HG03175 (cell line): ENCODE measurements at regions not wholly inside any gene's neighbourhood (a gene's known extent, or its start where the extent isn't known, plus 50 kb on each side); places are given as distances from the start of the nearest gene placed in this dataset.
"Not testable (repeated sequence)": the region's sequence is repeated elsewhere in the genome, so short reads cannot be mapped to it uniquely, and the experiment has no call there.

Experiments used
- ATAC-seq: cut with Tn5 transposase; IDR thresholded peaks from one replicate; pipeline ENCODE4 v1.9.1; 2021; ENCODE audit warnings: mild to moderate bottlenecking, moderate library complexity; ENCODE audit not compliant: unreplicated experiment

DNA sequence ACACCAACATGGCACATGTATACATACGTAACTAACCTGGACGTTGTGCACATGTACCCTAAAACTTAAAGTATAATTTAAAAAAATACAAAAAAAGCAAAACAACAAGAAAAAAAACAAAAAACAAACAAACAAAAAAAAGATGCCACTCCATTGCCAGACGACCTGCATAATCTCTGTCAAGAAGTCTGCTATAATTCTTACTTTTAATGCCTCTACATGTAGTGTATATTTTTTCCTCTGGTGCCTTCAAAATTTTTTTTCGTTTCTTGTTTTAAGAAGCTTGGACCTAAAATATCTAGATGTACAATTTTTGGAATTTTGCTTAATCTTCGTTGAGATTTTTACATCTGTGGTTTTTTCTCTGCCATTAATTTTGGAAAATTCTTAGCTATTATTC, 235.6 kb upstream of the ZNF521 start:
- ATAC-seq: no peak

DNA sequence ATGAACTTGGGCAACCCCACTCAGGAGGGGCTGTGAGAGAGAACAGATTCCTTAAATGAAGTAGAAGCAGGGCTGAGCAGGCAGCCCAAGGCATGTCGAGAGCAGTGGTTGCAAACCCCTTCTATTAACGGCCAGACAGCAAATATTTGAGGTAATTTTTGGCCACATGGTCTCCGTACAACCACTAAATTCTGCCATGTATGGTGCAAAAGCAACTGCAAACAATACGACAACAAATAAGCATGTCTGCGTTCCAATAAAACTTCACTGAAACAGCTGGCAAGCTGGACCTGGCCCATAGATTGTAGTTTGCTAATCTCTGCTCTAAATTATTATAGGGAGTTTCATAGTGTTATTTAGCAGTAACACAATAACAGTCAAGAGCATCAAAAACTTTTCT, 217.0 kb upstream of the ZNF521 start:
- ATAC-seq: no peak

DNA sequence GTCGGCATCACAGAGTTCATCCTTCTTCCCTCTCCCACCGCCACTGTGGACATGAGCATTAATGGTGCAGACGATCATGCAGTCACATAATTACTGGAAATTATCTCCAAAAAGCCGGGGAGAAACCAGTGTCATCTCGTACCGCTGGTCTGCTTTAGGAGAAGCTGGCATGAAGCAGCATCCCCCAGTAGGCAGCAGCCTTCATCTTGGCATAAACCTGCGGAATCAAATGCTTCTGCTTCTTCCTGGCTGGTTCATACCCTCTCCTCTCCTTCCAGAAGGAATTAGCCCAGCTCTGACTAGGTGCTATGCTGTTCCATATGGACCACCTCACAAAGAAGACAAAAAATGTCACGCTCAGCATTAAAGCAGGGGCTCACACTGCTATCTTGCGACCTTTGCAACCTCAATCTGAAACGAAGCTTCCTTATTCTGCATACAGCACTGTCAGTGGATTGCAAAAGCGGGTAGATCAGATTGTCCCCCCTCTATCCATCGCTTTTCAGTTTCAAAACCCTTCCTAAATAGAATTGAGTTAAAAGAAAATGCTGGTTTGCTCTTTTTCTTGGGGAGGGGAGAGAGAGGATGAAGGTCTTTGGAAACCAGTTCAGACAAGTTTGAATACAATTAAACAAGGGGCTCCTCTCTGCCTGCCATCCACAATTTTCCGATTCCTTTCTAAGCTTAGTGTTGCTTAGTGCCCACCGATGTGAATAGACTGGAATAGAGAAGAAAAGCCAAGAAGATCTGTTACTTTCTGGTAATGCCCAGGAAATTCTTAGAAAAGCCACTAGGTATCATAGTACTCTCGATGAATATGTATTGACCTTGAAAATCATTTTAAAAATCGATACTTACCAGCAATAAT, 212.1 kb upstream of the ZNF521 start:
- no peak for ATAC-seq

DNA sequence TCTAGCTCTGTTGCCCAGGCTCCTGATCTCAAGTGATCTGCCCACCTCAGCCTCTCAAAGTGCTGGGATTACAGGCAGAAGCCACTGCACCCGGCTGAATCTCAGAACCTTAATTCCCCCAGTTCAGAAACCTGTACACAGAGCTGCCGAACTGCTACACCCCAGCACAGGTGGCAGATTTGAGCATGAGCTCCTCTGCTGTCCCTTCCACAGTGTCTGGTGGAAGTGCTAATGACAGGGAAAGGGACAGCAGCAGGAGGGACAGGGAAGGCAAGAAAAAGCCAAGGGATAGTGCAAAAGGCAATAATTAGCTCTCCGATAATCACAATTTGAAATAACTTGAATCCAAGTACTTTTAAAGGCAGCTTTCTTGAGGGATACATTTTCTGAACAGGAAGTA, 211.4 kb upstream of the ZNF521 start:
- ATAC-seq: no peak

DNA sequence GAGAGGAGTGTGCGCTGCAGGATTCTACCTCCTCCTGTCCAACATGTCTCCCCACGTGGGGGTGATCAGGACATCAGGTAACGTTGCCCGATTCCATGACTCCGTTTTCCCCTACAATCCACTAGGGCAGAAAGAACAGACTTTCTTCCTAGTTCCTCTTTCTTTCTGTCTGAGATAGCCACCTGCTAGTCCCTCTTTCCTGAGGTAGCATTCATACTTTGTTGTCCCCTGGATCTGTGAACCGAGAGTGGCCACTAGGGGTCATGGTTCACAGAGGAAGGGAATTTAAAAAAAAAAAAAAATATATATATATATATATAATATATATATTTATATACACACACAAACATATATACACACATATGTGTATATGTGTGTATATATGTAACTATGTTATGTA, 210.0 kb upstream of the ZNF521 start:
- no peak for ATAC-seq

DNA sequence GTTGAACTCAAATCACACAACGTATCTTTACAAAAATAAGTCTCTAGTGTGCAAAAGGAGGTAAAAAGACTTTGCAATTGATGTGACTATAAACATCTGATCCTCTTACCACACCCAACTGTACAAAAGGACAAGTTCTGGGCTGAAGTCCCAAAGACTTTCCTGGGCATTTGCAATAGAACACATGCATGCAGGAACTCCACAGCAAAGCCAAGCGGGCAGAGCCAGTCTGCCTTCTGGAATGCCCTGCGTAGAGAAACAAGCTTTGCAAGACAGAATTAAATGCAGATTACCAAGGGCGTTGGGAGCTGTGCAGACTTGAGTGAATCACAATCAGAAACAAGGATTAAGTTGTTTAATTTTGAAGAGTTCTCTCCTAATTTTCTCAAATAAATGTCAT, 208.4 kb upstream of the ZNF521 start:
- ATAC-seq: no peak

DNA sequence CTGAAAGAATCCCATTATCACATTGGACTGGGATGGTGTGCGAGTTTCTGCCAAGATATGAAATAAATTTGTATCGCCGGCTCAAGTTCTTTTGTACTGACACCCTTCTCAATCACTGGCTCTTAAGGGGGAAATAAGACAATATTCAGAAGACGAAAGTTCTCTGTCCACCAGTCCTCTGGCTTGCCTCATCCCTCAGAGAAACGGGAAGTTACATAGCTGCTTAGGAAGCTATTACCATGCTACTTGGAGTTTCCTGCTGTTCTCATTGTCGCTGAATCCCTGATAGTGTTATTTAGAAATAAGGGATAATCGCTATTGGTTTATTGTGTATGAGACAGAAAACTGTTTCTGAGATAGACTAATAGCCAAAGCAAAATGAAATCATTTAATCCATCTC, 205.0 kb upstream of the ZNF521 start:
- ATAC-seq: no peak

DNA sequence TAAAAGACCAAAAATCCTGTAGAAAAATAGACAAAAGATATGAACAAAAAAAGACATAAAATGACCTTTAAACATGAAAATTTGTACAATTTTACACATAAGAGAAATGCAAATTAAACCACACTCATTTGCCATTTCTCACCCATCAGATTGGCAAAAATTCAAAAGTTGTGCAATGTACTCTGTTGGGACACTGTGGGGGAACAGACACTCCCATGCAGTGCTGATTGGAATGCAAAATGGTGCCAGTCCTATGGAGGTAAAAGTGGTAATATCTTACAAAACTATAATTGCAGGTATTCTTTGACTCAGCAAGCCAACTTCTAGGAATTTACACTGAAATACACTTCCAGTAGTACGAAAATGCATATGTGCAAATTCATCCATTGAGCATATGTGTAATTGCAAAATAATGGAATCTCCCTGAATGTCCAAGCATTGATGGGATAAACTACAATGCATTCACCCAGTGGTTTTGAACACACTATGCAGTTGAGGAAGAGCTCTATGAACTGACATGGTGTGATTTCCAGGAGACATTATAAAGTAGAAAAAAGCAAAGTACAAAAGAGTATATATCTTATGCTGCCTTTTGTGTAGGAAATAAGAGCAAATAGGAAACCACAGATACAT, 201.8 kb upstream of the ZNF521 start:
- ATAC-seq: no peak

DNA sequence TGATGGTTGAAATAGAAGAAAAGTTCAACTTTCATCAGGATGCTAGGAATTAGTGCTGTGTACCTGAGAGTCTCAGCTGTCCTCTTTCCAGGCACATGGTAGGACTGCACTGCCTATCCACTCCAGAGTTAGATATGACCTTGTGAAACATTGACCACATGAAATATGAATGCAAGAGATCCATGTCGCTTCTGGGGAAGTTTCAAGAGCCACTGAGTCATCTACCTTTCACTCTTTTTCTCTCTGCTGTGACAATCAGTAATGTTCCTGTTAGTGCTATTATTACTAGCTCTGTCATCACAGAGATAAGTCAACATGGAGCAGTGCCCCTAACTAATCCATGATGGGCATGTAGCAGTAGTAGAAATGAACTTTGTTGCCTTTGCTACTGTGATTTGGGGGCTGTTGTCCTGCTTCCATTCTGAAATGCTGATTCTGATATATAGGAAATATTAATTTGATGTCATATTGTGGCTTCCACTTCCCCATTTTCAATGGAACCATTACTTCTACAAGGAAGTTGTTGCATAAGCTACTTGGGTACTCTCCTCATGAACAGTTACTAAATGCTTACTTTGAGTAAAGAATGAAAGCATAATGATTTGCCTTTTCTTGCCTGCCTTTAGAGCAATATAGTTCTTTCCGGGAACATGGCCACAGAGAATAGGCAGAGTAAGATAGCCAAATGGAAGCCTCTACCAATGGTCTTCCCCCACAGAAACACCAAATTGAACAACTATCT, 192.8 kb upstream of the ZNF521 start:
- ATAC-seq: no peak

DNA sequence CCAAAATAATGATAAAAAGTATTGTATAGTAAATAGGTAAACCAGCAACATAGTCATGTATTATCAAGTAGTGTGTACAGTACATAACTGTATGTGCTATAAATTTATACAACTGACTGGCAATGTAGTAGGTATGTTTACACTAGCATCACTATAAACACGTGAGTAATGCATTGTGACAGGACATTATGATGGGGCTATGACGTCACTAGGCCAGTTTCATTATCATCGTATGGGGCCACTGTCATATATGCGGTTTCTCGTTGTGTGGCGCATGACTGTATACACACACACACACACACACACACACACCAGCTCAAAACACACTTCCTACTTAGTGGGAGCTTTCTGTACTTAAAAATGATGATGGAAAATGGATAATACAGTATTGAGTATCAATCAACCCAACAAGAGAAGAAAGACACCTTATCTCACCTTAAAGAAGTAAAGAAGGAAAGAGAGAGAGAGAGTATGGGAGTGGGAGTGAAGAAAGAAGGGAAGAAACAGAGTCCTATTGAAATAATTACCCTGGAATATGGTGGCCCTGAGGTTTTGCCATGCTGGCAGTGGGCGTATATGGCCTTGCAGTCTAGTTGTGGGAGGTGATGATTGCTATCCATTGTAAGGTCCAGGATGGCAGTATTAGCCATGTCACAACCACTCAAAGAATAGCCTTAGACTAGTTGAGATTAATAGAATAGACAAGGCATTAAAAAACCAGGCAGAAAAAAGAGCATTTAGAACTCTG, 186.4 kb upstream of the ZNF521 start:
- ATAC-seq: no peak

DNA sequence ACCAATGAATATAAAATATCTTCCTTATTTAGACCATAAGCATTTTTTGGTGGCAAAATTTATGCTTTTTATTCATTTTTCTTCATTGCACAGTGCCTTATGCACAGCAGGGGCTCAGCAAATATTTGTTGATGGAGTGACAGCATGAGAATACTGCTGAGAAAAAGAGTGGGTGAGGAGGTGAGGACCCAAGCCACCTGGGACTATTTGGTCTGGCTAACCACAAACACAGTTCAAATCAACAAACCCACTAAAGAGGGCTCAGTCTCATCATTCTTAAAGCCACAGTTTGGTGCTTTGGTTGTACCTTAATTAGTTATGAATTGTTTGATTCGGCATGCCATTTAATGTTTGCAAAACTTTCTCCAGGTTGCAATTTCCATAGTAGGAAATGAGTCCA, 183.5 kb upstream of the ZNF521 start:
- no peak for ATAC-seq

DNA sequence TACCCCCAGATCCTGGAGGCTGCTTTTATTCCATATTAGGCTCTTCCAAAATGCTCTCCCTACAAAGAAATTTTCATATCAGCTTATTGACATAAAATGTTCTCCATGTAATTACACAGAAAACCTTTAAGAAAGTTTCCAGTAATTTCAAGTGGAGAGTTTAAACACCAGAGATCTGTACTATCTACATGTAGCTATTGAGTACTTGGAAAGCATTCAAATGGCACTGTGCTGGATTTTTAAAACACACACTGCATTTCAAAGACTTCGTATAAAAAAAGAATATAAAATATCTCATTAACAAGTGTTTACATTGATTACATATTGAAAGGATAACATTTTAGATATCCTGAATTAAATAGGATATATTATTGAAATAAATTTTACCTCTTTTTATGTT, 182.4 kb upstream of the ZNF521 start:
- no peak for ATAC-seq

DNA sequence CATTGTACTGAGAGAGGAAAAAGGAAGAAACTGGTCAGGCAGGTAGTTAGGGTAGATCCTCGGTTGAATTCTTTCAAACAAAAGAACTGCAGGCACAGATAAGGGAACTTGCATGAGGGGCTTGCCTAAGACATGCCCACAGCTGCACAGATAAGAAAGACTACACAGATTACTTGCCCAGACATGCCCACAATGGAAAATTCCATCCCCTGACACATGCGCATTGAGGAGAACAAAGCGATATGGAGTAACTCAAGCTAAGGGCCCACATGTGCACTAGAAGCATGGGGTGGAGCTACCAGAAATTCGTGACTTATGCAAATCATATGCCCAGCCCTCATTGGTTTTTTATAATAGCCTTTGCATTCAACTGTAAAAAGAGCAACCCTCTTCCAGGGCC, 181.3 kb upstream of the ZNF521 start:
- no peak for ATAC-seq

DNA sequence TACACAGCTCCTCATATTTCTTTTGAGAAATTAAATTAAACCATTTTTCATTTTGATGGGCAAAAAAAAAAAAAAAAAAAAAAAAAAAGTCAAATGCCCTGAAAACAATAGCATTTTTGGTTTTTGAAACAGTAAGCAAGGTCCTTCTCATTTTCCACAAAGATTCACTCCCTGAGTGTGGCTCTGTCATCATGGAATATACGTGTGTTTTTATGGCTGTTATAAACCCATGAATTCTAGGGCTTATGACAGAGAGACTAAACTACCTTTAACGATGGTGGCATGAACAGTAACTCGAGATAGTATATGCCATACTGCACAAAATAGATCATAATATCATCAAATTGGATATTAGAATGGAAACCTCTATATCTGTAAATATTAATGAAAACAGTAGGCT, 179.2 kb upstream of the ZNF521 start:
- no peak for ATAC-seq

DNA sequence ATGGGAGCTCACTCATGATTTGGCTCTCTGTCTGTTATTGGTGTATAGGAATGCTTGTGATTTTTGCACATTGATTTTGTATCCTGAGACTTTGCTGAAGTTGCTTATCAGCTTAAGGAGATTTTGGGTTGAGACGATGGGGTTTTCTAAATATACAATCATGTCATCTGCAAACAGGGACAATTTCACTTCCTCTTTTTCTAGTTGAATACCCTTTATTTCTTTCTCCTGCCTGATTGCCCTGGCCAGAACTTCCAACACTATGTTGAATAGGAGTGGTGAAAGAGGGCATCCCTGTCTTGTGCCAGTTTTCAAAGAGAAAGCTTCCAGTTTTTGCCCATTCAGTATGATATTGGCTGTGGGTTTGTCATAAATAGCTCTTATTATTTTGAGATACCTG, 173.8 kb upstream of the ZNF521 start:
- not testable (repeated sequence) for ATAC-seq

DNA sequence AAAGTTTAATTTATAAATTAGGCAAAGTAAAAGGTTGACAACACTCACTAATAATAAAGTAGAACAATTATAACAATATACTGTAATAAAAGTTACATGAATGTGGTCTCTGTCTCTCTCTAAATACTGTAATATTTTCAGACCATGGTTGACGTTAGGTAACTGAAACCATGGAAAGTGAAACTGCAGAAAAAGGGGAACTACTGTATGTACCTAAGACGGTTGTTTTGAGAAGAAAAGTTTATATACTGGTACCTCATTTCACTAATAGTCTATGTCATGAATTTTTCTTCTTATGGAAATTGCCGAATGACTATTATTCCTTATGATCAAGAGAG, 166.7 kb upstream of the ZNF521 start:
- ATAC-seq: peak; percentile 98

DNA sequence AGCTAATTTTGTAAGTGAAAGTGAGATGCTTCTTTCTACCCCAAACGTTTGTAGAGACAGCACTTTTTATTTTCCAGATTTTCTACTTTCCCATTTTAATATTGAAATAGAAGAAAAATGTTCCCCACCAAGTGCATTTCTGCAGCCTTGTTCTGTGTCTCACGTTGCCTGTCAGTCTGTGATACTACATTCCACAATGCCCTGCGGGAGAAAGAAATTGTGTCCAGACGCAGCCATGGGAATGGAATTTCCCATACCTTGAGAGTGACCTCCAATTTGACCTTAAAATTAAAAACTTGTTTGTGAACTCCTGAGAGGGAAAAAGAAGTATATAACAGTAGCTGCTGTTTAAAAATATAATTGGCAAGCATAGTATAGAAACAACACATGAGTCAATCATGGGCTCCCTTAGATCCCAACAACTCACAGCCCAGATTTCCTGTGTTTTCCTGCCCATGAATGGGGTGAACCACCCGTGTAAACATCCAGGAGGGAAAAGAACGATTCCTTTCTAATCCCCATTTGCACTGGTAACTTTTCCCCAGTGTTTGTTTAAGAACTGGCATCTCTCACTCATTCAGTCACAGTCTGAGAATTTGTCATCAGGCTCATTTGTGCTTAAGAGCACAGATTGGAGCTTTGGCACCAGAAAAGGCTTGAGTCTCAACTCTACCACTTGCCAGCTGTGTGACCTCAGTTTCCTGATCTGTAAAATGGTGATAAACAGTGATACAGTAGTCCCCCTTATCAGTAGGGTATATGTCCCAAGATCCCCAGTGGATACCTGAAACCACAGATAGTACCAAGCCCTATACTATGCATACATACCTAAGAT, 166.1 kb upstream of the ZNF521 start:
- ATAC-seq: peak; percentile 48

DNA sequence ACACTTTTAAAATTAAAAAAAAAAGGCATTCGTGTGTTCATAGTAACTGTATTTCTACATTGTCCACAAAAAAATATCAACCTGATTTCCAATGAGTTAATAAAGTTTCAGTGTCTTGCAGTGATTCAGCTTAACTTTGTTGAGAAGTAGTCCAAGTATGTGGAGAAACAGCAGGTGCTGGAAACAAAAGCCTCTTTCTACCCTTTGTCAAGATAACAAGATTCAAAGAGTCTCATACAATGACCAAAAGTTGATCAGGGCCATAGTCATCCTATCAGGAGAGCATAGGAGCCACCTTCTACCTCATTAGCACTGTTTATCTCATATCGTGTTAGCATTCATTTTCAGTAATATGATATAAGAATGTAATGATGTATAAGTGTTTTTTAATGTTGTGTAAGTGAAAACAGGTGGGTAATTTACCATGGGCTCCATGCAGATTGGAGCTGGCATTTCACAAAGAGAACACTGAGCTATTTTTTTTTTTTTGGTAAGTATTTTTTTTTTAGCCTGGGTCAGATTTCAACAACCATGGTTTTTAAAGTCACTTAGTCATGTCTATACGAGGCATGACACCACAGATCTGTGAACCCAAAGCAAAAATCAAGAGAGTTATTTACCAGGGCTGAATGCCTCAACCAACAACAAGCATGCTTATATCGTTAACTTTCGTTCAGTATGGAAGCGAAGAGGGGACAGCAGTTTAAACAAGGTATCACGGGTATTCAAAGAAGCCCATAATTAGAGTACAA, 165.0 kb upstream of the ZNF521 start:
- no peak for ATAC-seq

DNA sequence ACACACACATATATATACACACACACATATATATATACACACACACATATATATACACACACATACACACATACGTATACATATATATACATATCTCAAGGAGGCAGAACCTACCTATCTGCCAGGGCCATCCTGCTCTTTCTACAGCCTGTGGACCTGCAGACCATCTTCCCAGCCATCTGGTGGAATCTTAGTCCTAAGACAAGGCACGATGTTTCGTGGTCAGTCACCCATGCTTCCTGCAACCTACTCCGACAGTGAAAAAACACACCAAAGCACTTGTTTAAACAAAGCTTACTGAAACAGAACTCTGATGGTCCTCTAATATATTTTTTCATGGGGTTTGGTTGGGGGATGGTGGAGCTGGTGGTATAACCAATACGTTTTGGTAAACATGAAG, 164.2 kb upstream of the ZNF521 start:
- no peak for ATAC-seq

DNA sequence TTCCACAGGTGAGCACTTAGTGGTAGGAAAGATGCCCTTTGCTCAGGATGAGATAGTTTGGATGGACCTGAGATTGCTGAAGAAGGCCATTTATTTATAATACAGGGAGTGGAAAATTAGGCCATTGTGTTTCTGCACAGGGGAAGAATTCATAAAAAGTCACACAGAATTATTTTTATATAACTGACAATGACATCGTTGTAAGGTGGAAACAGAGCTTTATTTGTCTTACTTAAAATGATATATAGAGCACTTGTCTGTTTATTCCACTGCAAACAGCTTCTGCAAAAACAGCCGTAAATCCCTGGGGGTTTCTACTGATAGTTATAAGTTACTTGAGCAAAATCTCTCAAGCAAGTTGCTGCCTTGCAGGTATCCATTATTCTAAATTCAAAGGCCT, 158.1 kb upstream of the ZNF521 start:
- ATAC-seq: no peak
